ENCODE measurements at regions not wholly inside any gene's neighbourhood (a gene's known extent, or its start where the extent isn't known, plus 50 kb on each side); places are given as distances from the start of the nearest gene placed in this dataset.

- H3K36me3 Mint-ChIP-seq (ENCODE audit: low read depth), result no peaks in the 10 kb centered on the region
- intact Hi-C loops (cut with micrococcal nuclease), result no loop called here
- peaks cover 5% of the 10 kb centered on the region for H3K27me3 Mint-ChIP-seq (ENCODE audit: insufficient read depth)
- H3K4me3 Mint-ChIP-seq, result no peak overlapping the region
- H3K4me1 Mint-ChIP-seq (ENCODE audit: low read depth), result no peaks in the 10 kb centered on the region
- no peak overlapping the region for H3K27ac Mint-ChIP-seq
- no peak for DNase-seq (ENCODE audit: low spot score)
- H3K9me3 Mint-ChIP-seq, result no peaks in the 10 kb centered on the region
Observed at GRCh38 chr4:17313194-17313593, 198.7 kb downstream of the QDPR start.

GRCh38 chr4:17310269-17310652, 201.6 kb downstream of the QDPR start:
- Mint-ChIP-seq H3K9me3 (no peaks in the 10 kb centered on the region), H3K27me3 (ENCODE audit: insufficient read depth) (peaks cover 6% of the 10 kb centered on the region), H3K36me3 (ENCODE audit: low read depth) (no peaks in the 10 kb centered on the region), H3K27ac (no peak overlapping the region), H3K4me3 (no peak overlapping the region), H3K4me1 (ENCODE audit: low read depth) (no peaks in the 10 kb centered on the region)
- intact Hi-C loops (cut with micrococcal nuclease), result no loop called here
- DNase-seq (ENCODE audit: low spot score), result no peak

GRCh38 chr4:17309567-17310268, 202.2 kb downstream of the QDPR start:
- Mint-ChIP-seq H3K4me1 (ENCODE audit: low read depth) (no peaks in the 10 kb centered on the region), H3K27ac (no peak overlapping the region), H3K4me3 (no peak overlapping the region), H3K9me3 (no peaks in the 10 kb centered on the region), H3K27me3 (ENCODE audit: insufficient read depth) (peaks cover 6% of the 10 kb centered on the region), H3K36me3 (ENCODE audit: low read depth) (no peaks in the 10 kb centered on the region)
- intact Hi-C loops (cut with micrococcal nuclease), result no loop called here
- DNase-seq (ENCODE audit: low spot score), result no peak

- Mint-ChIP-seq H3K4me1 (ENCODE audit: low read depth) (no peaks in the 10 kb centered on the region), H3K27me3 (ENCODE audit: insufficient read depth) (peaks cover 4% of the 10 kb centered on the region), H3K9me3 (no peaks in the 10 kb centered on the region), H3K4me3 (no peak overlapping the region), H3K36me3 (ENCODE audit: low read depth) (no peaks in the 10 kb centered on the region), H3K27ac (no peak overlapping the region)
- DNase-seq (ENCODE audit: low spot score), result no peak
- intact Hi-C loops (cut with micrococcal nuclease), result no loop called here
Observed at GRCh38 chr4:17301869-17302268, 210.0 kb downstream of the QDPR start.

- intact Hi-C loops (cut with micrococcal nuclease), result no loop called here
- Mint-ChIP-seq H3K36me3 (ENCODE audit: low read depth) (no peaks in the 10 kb centered on the region), H3K9me3 (no peaks in the 10 kb centered on the region)
Observed at GRCh38 chr4:17301266-17301665, 210.6 kb downstream of the QDPR start.

GRCh38 chr4:17296921-17297890, 214.7 kb downstream of the QDPR start:
- Mint-ChIP-seq H3K36me3 (ENCODE audit: low read depth) (no peaks in the 10 kb centered on the region), H3K4me3 (no peak overlapping the region), H3K4me1 (ENCODE audit: low read depth) (no peaks in the 10 kb centered on the region), H3K27ac (no peak overlapping the region), H3K27me3 (ENCODE audit: insufficient read depth) (peaks cover 9% of the 10 kb centered on the region), H3K9me3 (no peaks in the 10 kb centered on the region)
- intact Hi-C loops (cut with micrococcal nuclease), result no loop called here
- no peak for DNase-seq (ENCODE audit: low spot score)

More at GRCh38 chr4:17301266-17301665, 210.6 kb downstream of the QDPR start:
- Mint-ChIP-seq H3K27ac (no peak overlapping the region), H3K27me3 (ENCODE audit: insufficient read depth) (peaks cover 4% of the 10 kb centered on the region), H3K4me3 (no peak overlapping the region), H3K4me1 (ENCODE audit: low read depth) (no peaks in the 10 kb centered on the region)
- no peak for DNase-seq (ENCODE audit: low spot score)

- no peaks in the 10 kb centered on the region for H3K36me3 Mint-ChIP-seq (ENCODE audit: low read depth)
- no peaks in the 10 kb centered on the region for H3K4me1 Mint-ChIP-seq (ENCODE audit: low read depth)
- no peak overlapping the region for H3K27ac Mint-ChIP-seq
- no peaks in the 10 kb centered on the region for H3K9me3 Mint-ChIP-seq
- intact Hi-C loops (cut with micrococcal nuclease), result no loop called here
- H3K4me3 Mint-ChIP-seq, result no peak overlapping the region
- peaks cover 7% of the 10 kb centered on the region for H3K27me3 Mint-ChIP-seq (ENCODE audit: insufficient read depth)
- DNase-seq (ENCODE audit: low spot score), result no peak
Observed at GRCh38 chr4:17293901-17294300, 218.0 kb downstream of the QDPR start.

- H3K27ac Mint-ChIP-seq, result no peak overlapping the region
- H3K36me3 Mint-ChIP-seq (ENCODE audit: low read depth), result no peaks in the 10 kb centered on the region
- intact Hi-C loops (cut with micrococcal nuclease), result no loop called here
- DNase-seq (ENCODE audit: low spot score), result no peak
- H3K27me3 Mint-ChIP-seq (ENCODE audit: insufficient read depth), result no peaks in the 10 kb centered on the region
- no peaks in the 10 kb centered on the region for H3K9me3 Mint-ChIP-seq
- no peaks in the 10 kb centered on the region for H3K4me1 Mint-ChIP-seq (ENCODE audit: low read depth)
- no peak overlapping the region for H3K4me3 Mint-ChIP-seq
Observed at GRCh38 chr4:17288151-17288550, 223.7 kb downstream of the QDPR start.

- no peak overlapping the region for H3K4me3 Mint-ChIP-seq
- DNase-seq (ENCODE audit: low spot score), result no peak
- no peak overlapping the region for H3K27ac Mint-ChIP-seq
- intact Hi-C loops (cut with micrococcal nuclease), result no loop called here
- peaks cover 3% of the 10 kb centered on the region for H3K27me3 Mint-ChIP-seq (ENCODE audit: insufficient read depth)
- no peaks in the 10 kb centered on the region for H3K36me3 Mint-ChIP-seq (ENCODE audit: low read depth)
- H3K4me1 Mint-ChIP-seq (ENCODE audit: low read depth), result no peaks in the 10 kb centered on the region
- no peaks in the 10 kb centered on the region for H3K9me3 Mint-ChIP-seq
Observed at GRCh38 chr4:17286752-17287460, 225.0 kb downstream of the QDPR start.

GRCh38 chr4:17285747-17286146, 226.1 kb downstream of the QDPR start:
- Mint-ChIP-seq H3K36me3 (ENCODE audit: low read depth) (no peaks in the 10 kb centered on the region), H3K4me1 (ENCODE audit: low read depth) (no peaks in the 10 kb centered on the region), H3K9me3 (no peaks in the 10 kb centered on the region), H3K27me3 (ENCODE audit: insufficient read depth) (peaks cover 7% of the 10 kb centered on the region), H3K27ac (no peak overlapping the region), H3K4me3 (no peak overlapping the region)
- no peak for DNase-seq (ENCODE audit: low spot score)
- intact Hi-C loops (cut with micrococcal nuclease), result no loop called here

GRCh38 chr4:17284323-17285175, 227.3 kb downstream of the QDPR start:
- Mint-ChIP-seq H3K9me3 (no peaks in the 10 kb centered on the region), H3K36me3 (ENCODE audit: low read depth) (no peaks in the 10 kb centered on the region), H3K27ac (no peak overlapping the region), H3K4me3 (no peak overlapping the region), H3K4me1 (ENCODE audit: low read depth) (no peaks in the 10 kb centered on the region), H3K27me3 (ENCODE audit: insufficient read depth) (peaks cover 7% of the 10 kb centered on the region)
- intact Hi-C loops (cut with micrococcal nuclease), result no loop called here
- no peak for DNase-seq (ENCODE audit: low spot score)

GRCh38 chr4:17283832-17284231, 228.1 kb downstream of the QDPR start:
- H3K4me3 Mint-ChIP-seq, result no peak overlapping the region
- DNase-seq (ENCODE audit: low spot score), result no peak
- intact Hi-C loops (cut with micrococcal nuclease), result no loop called here
- H3K4me1 Mint-ChIP-seq (ENCODE audit: low read depth), result no peaks in the 10 kb centered on the region
- no peaks in the 10 kb centered on the region for H3K9me3 Mint-ChIP-seq
- no peaks in the 10 kb centered on the region for H3K36me3 Mint-ChIP-seq (ENCODE audit: low read depth)
- H3K27ac Mint-ChIP-seq, result no peak overlapping the region
- H3K27me3 Mint-ChIP-seq (ENCODE audit: insufficient read depth), result peaks cover 7% of the 10 kb centered on the region
